H1 (cell line): ENCODE measurements at regions not wholly inside any gene's neighbourhood (a gene's known extent, or its start where the extent isn't known, plus 50 kb on each side); places are given as distances from the start of the nearest gene placed in this dataset.

Experiments used
- TF ChIP-seq, protein P1 (sequence below), 3 experiments: IDR thresholded peaks; 1 replicate in 2 of 3; 2 replicates in 1 of 3; pipeline versions ENCODE4 v1.5.1 to v1.6.1; 2011; ENCODE audit warnings: low read length in 3 of 3, mild to moderate bottlenecking in 3 of 3, inconsistent platforms in 2 of 3, low read depth in 1 of 3, moderate library complexity in 1 of 3; ENCODE audit not compliant: insufficient read depth in 1 of 3; ENCODE audit errors: control extremely low read depth in 1 of 3

DNA sequence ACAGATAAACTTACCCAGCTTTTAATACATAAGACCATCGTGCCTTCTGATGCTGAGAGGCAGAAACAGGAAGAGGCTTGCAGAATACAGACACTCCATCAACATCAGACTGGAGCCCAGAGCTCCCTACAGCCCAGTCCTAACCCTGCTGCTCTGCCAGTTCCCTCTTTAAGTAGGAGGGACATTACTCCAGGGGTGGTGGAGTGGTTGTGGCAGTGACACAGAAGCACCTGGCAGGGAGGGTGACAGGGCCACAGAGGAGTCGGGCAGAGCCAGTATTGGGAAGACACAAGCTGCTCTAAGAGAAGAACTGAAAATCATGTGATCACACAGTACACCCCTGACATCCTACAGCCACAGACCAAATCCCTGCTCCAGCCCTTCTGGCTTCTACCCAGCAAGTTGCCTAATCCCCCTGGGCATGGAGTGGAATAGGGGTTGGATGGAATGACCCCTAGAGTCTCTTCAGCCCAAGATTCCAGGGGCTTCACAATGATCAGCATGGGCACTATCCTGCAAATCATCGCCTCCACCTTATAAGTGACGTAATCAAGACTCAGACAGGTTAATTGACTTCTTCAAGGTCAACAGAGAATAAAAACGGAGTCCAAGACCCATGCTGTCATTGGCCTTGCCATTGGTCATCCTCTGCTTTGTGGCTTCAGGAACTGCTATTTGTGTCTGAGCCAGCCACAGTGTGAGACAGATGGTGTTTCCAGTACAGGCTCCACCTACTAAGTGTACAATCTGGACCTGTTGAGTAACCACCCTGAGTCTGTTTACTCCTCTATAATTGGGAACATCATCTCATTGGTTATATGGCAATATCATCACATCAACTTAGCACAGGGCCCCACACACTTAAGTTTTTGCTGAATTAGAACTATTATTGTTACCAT, 61.1 kb upstream of the ZMIZ1 start (continued):
- TF ChIP-seq, protein P1, sequence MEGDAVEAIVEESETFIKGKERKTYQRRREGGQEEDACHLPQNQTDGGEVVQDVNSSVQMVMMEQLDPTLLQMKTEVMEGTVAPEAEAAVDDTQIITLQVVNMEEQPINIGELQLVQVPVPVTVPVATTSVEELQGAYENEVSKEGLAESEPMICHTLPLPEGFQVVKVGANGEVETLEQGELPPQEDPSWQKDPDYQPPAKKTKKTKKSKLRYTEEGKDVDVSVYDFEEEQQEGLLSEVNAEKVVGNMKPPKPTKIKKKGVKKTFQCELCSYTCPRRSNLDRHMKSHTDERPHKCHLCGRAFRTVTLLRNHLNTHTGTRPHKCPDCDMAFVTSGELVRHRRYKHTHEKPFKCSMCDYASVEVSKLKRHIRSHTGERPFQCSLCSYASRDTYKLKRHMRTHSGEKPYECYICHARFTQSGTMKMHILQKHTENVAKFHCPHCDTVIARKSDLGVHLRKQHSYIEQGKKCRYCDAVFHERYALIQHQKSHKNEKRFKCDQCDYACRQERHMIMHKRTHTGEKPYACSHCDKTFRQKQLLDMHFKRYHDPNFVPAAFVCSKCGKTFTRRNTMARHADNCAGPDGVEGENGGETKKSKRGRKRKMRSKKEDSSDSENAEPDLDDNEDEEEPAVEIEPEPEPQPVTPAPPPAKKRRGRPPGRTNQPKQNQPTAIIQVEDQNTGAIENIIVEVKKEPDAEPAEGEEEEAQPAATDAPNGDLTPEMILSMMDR (IDR thresholded peaks at IDR 0.05; ENCODE audit: control extremely low read depth in 1 of 3, insufficient read depth in 1 of 3, low read depth in 1 of 3, low read length in 3 of 3): no peak
